WI38 (cell line): ENCODE measurements at regions not wholly inside any gene's neighbourhood (a gene's known extent, or its start where the extent isn't known, plus 50 kb on each side); places are given as distances from the start of the nearest gene placed in this dataset.

Source experiments
- H3K4me3 ChIP-seq: 2 replicates; pipeline ENCODE4 v1.5.1; 2011; ENCODE audit warnings: low read depth, mild to moderate bottlenecking, control low read depth, low read length
- TF ChIP-seq, protein P1 (sequence below): IDR thresholded peaks from 2 replicates; pipeline ENCODE4 v1.5.1; 2012; ENCODE audit warnings: low read depth, mild to moderate bottlenecking, control low read depth, low read length

DNA sequence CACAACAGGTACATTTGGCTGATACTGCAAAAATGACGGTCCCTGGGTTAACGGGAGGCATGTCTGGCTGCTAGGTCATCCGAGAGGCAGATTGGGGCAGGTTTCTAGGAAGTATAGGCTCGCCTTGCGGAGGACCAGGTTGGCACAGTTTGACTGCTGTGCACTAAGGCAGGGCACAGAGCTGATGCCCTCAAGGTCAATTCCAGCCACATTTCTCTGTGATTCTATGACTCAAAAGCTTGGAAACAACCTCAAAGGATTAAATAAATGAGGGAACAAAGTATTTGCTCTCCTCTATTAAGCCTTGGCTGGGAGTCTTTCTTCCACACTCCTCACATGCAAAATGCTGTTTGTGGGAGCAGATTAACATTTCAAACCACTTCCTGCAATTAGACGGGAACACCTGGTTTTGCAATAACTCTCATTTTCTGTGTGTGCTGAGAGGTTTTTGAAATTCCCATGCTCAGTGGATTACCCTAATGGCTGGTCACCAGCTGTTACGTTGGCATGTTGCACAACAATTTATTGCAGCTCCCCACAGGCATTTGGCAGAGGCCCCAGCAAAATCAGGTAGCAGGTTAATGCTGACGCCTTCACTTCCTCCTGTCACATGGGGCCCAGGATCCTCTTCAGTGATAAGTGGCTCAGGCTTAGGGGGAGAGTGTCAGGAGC is 61.0 kb upstream of the PLET1 start:
- TF ChIP-seq, protein P1, sequence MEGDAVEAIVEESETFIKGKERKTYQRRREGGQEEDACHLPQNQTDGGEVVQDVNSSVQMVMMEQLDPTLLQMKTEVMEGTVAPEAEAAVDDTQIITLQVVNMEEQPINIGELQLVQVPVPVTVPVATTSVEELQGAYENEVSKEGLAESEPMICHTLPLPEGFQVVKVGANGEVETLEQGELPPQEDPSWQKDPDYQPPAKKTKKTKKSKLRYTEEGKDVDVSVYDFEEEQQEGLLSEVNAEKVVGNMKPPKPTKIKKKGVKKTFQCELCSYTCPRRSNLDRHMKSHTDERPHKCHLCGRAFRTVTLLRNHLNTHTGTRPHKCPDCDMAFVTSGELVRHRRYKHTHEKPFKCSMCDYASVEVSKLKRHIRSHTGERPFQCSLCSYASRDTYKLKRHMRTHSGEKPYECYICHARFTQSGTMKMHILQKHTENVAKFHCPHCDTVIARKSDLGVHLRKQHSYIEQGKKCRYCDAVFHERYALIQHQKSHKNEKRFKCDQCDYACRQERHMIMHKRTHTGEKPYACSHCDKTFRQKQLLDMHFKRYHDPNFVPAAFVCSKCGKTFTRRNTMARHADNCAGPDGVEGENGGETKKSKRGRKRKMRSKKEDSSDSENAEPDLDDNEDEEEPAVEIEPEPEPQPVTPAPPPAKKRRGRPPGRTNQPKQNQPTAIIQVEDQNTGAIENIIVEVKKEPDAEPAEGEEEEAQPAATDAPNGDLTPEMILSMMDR, result no peak
- H3K4me3 ChIP-seq, result no peak overlapping the region

DNA sequence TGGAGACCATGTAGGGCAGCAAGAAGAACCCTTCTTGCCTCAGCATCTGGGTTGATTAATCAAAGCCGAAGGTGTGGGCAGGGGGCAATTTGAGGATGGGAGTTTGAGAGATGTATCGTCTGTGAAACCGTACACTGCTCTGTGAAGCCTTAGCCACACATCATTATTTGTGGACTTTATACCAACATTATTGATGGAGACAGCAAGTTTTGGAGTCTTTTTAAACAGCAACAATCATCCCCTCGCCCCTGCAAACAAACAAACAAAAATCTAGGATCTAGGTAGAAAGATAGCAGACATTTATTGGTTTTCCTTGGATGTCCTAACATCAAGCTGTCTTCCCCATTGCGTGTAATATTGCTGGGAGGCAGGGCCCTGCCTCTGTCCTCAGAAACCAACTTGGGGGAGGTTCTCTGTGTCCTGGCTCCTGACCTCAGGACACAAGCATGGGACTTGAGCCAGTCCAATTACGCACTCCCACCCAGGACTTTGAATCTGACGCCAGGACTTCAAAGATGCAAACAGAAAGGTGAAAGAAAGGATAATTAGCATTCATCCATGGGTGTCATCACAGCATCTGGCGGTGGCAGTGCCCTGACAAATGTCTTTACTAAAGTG is 61.6 kb upstream of the PLET1 start:
- H3K4me3 ChIP-seq, result no peak overlapping the region
- TF ChIP-seq, protein P1, result no peak

DNA sequence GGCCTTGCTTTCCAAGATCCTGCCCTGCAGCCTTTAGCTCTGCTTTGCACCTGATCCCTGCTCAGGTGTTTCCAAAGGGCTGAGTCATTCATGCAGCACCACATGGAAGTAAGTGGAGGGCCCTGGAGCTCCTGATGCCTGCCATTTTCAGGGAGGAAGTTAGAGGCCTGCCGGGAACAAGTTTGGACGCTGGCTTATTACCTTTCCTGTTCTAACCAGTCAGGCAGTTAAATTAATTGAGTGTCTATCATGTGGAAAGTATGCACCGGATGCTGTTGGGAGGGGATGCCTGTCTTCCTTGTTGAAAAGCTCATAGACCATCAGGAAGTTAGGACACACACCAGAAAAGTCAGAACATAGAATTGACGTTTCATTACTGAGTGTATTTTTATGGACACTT is 73.7 kb upstream of the PLET1 start:
- TF ChIP-seq, protein P1, result no peak
- no peak overlapping the region for H3K4me3 ChIP-seq

DNA sequence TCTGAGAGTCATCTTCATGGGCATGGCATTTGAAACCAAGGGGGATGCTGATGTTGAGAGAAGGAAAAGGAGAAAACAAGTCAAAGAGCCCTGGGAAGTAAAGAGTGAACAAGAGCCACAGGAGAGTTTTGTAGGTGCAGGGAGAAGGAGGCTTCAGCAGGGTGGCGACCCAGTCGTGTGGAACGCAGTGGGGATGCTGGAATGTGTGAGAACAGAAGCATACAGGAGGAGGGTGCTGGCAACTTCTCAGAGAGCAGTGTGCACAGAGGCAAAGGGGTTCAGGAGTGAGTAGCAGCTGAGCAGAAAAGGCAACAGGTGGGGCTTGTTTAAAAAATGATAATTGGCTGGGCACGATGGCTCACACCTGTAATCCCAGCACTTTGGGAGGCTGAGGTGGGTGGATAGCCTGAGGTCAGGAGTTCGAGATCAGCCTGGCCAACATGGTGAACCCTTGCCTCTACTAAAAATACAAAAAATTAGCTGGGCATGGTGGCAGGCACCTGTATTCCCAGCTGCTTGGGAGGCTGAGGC is 75.8 kb upstream of the PLET1 start:
- no peak overlapping the region for H3K4me3 ChIP-seq
- TF ChIP-seq, protein P1, result no peak

DNA sequence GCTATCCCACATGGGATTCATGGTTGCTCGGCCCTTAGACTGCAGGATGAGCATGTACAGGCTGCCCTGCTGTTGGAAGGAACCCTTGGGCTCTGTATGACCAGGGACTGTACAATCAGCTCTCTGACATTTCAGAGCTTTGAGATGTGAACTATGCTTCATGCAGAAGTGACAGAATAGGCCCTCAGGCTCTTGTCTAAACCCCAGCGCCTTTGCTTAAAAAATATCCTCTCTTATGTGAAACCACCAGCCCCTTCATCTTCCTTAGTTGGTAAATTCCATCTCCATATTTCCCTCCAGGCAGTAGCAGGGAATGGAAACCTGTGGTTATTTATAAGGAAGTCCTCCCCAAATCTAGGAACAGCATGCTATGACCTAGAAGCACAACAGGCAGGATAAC is 78.9 kb upstream of the PLET1 start:
- TF ChIP-seq, protein P1, result no peak
- H3K4me3 ChIP-seq, result no peak overlapping the region

DNA sequence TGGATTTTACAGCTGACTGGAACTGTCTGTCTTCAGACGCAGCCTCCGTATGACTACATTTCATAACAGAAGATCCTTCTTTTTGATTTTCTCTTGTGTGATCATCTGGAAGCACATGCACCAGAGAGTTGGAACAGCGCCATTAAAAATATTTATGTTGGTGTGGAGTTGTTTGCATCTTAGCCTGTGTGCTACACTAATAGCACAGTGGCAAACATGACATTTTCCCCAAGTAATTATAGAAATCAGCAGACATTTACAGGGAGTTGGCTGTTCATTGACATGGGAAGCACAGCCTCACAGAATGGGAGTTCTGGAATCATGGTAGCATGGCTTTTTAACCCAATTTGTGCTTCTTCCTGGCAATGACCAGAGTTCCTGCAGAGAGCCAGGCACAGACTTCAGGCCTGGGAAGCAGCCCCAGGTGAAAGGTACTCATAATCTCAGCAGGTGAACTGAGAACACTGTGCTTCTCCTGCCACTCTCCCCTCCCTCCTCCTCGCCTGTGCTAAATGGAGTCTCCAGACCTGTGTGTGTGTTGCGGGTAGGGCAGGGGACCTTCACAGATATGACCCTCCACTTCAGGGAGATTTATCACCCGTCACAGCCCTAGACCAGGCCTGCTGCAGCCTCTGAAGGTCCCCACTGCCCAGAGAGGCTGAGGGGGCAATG is 82.8 kb upstream of the PLET1 start:
- no peak overlapping the region for H3K4me3 ChIP-seq
- TF ChIP-seq, protein P1, result no peak

DNA sequence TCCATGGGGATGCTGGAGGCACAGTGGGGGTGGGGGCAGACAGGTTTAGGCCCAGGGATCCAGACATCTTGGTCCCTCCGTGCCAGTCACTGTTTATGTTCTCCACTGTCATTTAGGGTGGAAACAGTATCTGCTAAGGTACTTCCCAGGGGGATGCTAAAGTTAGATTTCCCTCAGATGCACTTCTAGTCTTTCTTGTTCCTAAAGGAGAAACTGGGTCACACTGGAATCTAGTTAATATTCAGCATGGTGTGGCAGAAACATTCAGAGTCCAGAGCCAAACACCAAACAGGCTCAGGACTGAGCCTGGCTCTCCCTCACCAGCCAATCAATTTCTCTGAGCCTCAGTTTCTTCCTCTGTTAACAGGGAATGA is 83.4 kb upstream of the PLET1 start:
- no peak overlapping the region for H3K4me3 ChIP-seq
- TF ChIP-seq, protein P1, result no peak
